Astrocyte (in vitro differentiated cells and primary cell): ENCODE measurements at regions not wholly inside any gene's neighbourhood (a gene's known extent, or its start where the extent isn't known, plus 50 kb on each side); places are given as distances from the start of the nearest gene placed in this dataset.

Experiments
- DNase-seq: peaks from one replicate; pipeline ENCODE4 v3.0.0-alpha.2; 2010; ENCODE audit warnings: low read depth
- FAIRE-seq: peaks from 2 replicates; lab custom pipeline; 2011; peaks lifted over from hg19 to GRCh38; lab: Jason Lieb, UNC
- H2AFZ ChIP-seq: 2 replicates; pipeline ENCODE4 v1.6.0; 2012; ENCODE audit warnings: low read depth, low read length, inconsistent platforms
- H3K27ac ChIP-seq: 2 replicates; pipeline ENCODE4 v1.5.1; 2011; ENCODE audit warnings: low read depth, low read length, inconsistent platforms
- H3K27me3 ChIP-seq: 2 replicates; pipeline ENCODE4 v1.6.0; 2011; ENCODE audit warnings: low read length, inconsistent platforms; ENCODE audit not compliant: insufficient read depth
- H3K36me3 ChIP-seq: 2 replicates; pipeline ENCODE4 v1.5.1; 2011; ENCODE audit warnings: low read length, inconsistent platforms; ENCODE audit not compliant: insufficient read depth
- H3K4me1 ChIP-seq: 2 replicates; pipeline ENCODE4 v1.5.1; 2011; ENCODE audit warnings: low read length, inconsistent platforms; ENCODE audit not compliant: insufficient read depth
- H3K4me2 ChIP-seq: 2 replicates; pipeline ENCODE4 v1.6.0; 2012; ENCODE audit warnings: low read length, inconsistent platforms
- H3K4me3 ChIP-seq: 2 replicates; pipeline ENCODE4 v1.5.1; 2011; ENCODE audit warnings: low read depth, mild to moderate bottlenecking, low read length, inconsistent platforms; ENCODE audit not compliant: insufficient read depth
- H3K79me2 ChIP-seq: 2 replicates; pipeline ENCODE4 v1.6.0; 2012; ENCODE audit warnings: mild to moderate bottlenecking, low read length, inconsistent platforms; ENCODE audit not compliant: insufficient read depth
- H3K9ac ChIP-seq: 2 replicates; pipeline ENCODE4 v1.6.0; 2012; ENCODE audit warnings: mild to moderate bottlenecking, low read length, inconsistent platforms
- H3K9me3 ChIP-seq: 2 replicates; pipeline ENCODE4 v1.5.1; 2012; ENCODE audit warnings: low read depth, mild to moderate bottlenecking, low read length, inconsistent platforms; ENCODE audit not compliant: insufficient read depth
- H4K20me1 ChIP-seq: 2 replicates; pipeline ENCODE4 v1.6.0; 2012; ENCODE audit warnings: low read length, inconsistent platforms; ENCODE audit not compliant: insufficient read depth
- H3K27ac Mint-ChIP-seq: one replicate; pipeline ENCODE4 v1.8.0; 2021; ENCODE audit warnings: mild to moderate bottlenecking, mixed read lengths; ENCODE audit not compliant: unreplicated experiment
- H3K27me3 Mint-ChIP-seq: one replicate; pipeline ENCODE4 v1.8.0; 2021; ENCODE audit warnings: low read depth, mixed read lengths; ENCODE audit not compliant: unreplicated experiment
- H3K36me3 Mint-ChIP-seq: one replicate; pipeline ENCODE4 v1.8.0; 2021; ENCODE audit warnings: low read depth, mixed read lengths; ENCODE audit not compliant: unreplicated experiment
- H3K4me1 Mint-ChIP-seq: one replicate; pipeline ENCODE4 v1.8.0; 2021; ENCODE audit warnings: low read depth, mixed read lengths; ENCODE audit not compliant: unreplicated experiment
- H3K4me3 Mint-ChIP-seq: one replicate; pipeline ENCODE4 v1.8.0; 2021; ENCODE audit warnings: mild to moderate bottlenecking, moderate library complexity, mixed read lengths; ENCODE audit not compliant: unreplicated experiment
- H3K9me3 Mint-ChIP-seq: one replicate; pipeline ENCODE4 v1.8.0; 2021; ENCODE audit warnings: mild to moderate bottlenecking, mixed read lengths; ENCODE audit not compliant: unreplicated experiment
- EZH2 ChIP-seq: IDR thresholded peaks from 2 replicates; pipeline ENCODE4 v1.6.1; 2012; ENCODE audit warnings: mild to moderate bottlenecking, low read length, inconsistent platforms; ENCODE audit not compliant: insufficient read depth
- TF ChIP-seq, protein P1 (sequence below): IDR thresholded peaks from 2 replicates; pipeline ENCODE4 v1.5.1; 2011; ENCODE audit warnings: low read depth, mild to moderate bottlenecking, inconsistent platforms, low read length, moderate library complexity; ENCODE audit not compliant: insufficient read depth

DNA sequence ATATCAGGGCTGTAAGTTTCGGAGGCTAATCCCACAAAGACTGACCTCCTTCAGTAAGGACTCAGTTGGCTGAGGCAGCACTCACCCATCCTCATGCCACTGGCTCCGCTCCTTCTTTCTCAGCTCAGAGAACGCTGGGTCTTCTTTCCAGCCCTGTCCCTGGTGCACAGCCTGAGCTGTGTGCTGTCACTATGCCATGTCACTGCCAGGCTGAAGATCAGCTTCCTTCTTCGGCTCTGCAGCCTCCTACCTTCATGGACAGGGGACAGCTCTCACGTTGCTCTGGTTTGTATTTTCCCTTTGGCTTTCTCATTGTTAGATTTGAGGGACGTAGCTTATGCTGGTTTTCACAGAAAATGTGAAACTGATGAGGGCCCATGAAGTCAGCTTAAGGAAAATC is 437.3 kb downstream of the GLRX3 start:
- H3K27me3 ChIP-seq: no peaks in the 10 kb centered on the region
- Mint-ChIP-seq H3K27ac (no peak overlapping the region), H3K4me3 (no peak overlapping the region), H3K27me3 (peaks cover 9% of the 10 kb centered on the region), H3K36me3 (no peaks in the 10 kb centered on the region), H3K4me1 (no peaks in the 10 kb centered on the region), H3K9me3 (peaks cover 8% of the 10 kb centered on the region)
- H4K20me1 ChIP-seq: no peaks in the 10 kb centered on the region
- DNase-seq (no peak), FAIRE-seq (no peak)
- no peaks in the 10 kb centered on the region for H3K4me1 ChIP-seq
- no peak overlapping the region for H3K9ac ChIP-seq
- H3K27ac ChIP-seq: no peak overlapping the region
- no peak overlapping the region for H3K4me3 ChIP-seq
- H3K79me2 ChIP-seq: no peaks in the 10 kb centered on the region
- no peak overlapping the region for H2AFZ ChIP-seq
- H3K36me3 ChIP-seq: no peaks in the 10 kb centered on the region
- H3K9me3 ChIP-seq: peaks cover 18% of the 10 kb centered on the region
- no peak overlapping the region for H3K4me2 ChIP-seq
- TF ChIP-seq, protein P1, sequence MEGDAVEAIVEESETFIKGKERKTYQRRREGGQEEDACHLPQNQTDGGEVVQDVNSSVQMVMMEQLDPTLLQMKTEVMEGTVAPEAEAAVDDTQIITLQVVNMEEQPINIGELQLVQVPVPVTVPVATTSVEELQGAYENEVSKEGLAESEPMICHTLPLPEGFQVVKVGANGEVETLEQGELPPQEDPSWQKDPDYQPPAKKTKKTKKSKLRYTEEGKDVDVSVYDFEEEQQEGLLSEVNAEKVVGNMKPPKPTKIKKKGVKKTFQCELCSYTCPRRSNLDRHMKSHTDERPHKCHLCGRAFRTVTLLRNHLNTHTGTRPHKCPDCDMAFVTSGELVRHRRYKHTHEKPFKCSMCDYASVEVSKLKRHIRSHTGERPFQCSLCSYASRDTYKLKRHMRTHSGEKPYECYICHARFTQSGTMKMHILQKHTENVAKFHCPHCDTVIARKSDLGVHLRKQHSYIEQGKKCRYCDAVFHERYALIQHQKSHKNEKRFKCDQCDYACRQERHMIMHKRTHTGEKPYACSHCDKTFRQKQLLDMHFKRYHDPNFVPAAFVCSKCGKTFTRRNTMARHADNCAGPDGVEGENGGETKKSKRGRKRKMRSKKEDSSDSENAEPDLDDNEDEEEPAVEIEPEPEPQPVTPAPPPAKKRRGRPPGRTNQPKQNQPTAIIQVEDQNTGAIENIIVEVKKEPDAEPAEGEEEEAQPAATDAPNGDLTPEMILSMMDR: no peak
- TF ChIP-seq EZH2: no peak

DNA sequence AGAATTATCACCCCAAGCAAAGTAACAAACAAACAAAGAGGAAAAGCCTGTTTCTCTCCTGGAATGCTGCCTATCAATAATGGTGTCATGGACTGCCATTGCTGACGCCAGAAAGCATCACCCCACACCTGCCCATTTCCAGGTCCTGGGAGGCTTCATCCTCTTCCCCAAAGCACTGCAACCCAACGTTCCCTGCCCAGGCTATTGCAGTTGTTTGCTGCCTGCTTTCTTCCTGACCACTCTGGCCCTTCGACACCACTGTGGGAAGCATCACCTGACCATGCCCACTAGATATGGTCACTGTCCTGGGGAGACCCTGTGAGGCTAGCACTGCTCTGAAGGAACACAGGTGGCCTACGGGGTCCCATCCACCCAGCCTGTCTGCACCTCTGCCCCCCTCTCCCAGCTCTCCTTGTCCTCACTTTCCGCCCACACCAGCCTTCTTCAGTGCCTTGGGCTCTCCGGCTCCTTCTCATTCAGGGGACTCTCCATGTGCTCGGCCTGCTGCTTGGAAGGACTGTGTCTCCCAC is 439.6 kb downstream of the GLRX3 start:
- Histone ChIP-seq H3K4me1 (no peaks in the 10 kb centered on the region), H3K4me3 (no peak overlapping the region), H3K4me2 (no peak overlapping the region), H3K79me2 (no peaks in the 10 kb centered on the region), H3K9me3 (peaks cover 23% of the 10 kb centered on the region), H3K36me3 (no peaks in the 10 kb centered on the region), H3K9ac (no peak overlapping the region), H3K27me3 (no peaks in the 10 kb centered on the region), H2AFZ (no peak overlapping the region), H4K20me1 (no peaks in the 10 kb centered on the region), H3K27ac (no peak overlapping the region)
- peaks cover 9% of the 10 kb centered on the region for H3K27me3 Mint-ChIP-seq
- FAIRE-seq (no peak), DNase-seq (no peak)
- H3K4me3 Mint-ChIP-seq: no peak overlapping the region
- H3K9me3 Mint-ChIP-seq: peaks cover 15% of the 10 kb centered on the region
- peaks cover 2% of the 10 kb centered on the region for H3K36me3 Mint-ChIP-seq
- no peak for TF ChIP-seq EZH2
- TF ChIP-seq, protein P1: no peak
- H3K27ac Mint-ChIP-seq: no peak overlapping the region
- H3K4me1 Mint-ChIP-seq: no peaks in the 10 kb centered on the region

DNA sequence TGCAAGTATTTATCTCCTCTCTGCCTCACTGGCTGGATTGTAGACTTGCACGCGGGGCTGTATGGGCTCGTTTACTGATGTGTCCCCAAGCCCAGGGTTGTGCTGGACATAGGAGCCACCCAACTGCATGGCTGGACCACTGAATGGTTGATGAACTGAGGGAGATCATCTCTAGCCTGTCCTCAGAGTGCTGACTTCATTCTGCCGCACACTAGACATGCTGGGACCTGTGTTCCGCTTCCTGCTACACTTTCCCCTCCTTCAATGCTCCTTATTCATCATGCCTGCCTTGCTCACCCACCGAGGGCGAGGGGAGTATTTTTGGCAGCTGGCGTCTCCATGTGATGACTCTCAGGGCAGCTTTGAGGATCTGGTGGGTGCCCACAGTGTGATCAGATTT is 440.2 kb downstream of the GLRX3 start:
- Histone ChIP-seq H3K4me2 (no peak overlapping the region), H3K27me3 (no peaks in the 10 kb centered on the region), H3K79me2 (no peaks in the 10 kb centered on the region), H3K9me3 (peaks cover 23% of the 10 kb centered on the region), H3K36me3 (no peaks in the 10 kb centered on the region), H3K27ac (no peak overlapping the region), H3K9ac (no peak overlapping the region), H3K4me1 (no peaks in the 10 kb centered on the region), H4K20me1 (no peaks in the 10 kb centered on the region), H3K4me3 (no peak overlapping the region), H2AFZ (no peak overlapping the region)
- no peak for TF ChIP-seq EZH2
- TF ChIP-seq, protein P1: no peak
- FAIRE-seq: no peak
- Mint-ChIP-seq H3K4me3 (no peak overlapping the region), H3K36me3 (peaks cover 2% of the 10 kb centered on the region), H3K4me1 (no peaks in the 10 kb centered on the region), H3K27me3 (peaks cover 6% of the 10 kb centered on the region), H3K9me3 (peaks cover 15% of the 10 kb centered on the region), H3K27ac (no peak overlapping the region)
- DNase-seq: no peak
